GM19193 (cell line): ENCODE measurements at regions not wholly inside any gene's neighbourhood (a gene's known extent, or its start where the extent isn't known, plus 50 kb on each side); places are given as distances from the start of the nearest gene placed in this dataset.

Experiments
- POLR2A ChIP-seq: IDR thresholded peaks from 4 replicates; pipeline ENCODE4 v1.6.1; 2011; ENCODE audit not compliant: insufficient read depth, insufficient read length; ENCODE audit errors: extremely low read depth

GRCh38 chr20:25750765-25751696 is 54.4 kb upstream of the ZNF337 start:
- peak; percentile 38 for TF ChIP-seq POLR2A

- no peak for TF ChIP-seq POLR2A
These were observed 53.6 kb upstream of the ZNF337 start for GRCh38 chr20:25750220-25750764.

GRCh38 chr20:25749649-25750048 is 53.0 kb upstream of the ZNF337 start:
- no peak for TF ChIP-seq POLR2A
